ENCODE measurements at regions not wholly inside any gene's neighbourhood (a gene's known extent, or its start where the extent isn't known, plus 50 kb on each side); places are given as distances from the start of the nearest gene placed in this dataset.

DNA sequence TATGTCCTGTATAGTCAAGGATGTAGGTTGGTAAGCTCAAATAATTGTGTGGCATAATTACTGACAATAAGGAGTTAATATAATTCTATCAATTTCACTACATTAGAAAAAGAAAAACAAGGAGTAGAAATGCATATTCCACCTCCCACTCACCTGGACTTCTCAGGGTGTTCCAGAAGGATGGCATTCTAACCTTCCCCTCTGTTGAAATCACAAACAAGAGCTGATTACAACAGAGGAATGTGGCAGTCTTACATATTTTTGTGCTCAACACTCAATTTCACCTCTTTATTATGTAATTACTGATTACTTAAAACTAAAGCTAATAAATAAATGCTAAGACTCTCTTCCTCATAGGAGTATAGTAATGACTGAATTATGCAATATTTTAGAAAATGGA is 745.3 kb downstream of the DTWD2 start:
- TF ChIP-seq, protein P1, sequence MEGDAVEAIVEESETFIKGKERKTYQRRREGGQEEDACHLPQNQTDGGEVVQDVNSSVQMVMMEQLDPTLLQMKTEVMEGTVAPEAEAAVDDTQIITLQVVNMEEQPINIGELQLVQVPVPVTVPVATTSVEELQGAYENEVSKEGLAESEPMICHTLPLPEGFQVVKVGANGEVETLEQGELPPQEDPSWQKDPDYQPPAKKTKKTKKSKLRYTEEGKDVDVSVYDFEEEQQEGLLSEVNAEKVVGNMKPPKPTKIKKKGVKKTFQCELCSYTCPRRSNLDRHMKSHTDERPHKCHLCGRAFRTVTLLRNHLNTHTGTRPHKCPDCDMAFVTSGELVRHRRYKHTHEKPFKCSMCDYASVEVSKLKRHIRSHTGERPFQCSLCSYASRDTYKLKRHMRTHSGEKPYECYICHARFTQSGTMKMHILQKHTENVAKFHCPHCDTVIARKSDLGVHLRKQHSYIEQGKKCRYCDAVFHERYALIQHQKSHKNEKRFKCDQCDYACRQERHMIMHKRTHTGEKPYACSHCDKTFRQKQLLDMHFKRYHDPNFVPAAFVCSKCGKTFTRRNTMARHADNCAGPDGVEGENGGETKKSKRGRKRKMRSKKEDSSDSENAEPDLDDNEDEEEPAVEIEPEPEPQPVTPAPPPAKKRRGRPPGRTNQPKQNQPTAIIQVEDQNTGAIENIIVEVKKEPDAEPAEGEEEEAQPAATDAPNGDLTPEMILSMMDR (conservative IDR thresholded peaks at IDR 0.05; ENCODE audit: low read length): no peak
- no peak for TF ChIP-seq EZH2phosphoT487 (IDR thresholded peaks at IDR 0.05; ENCODE audit: borderline replicate concordance, low read depth, low read length)
